Neuronal stem cell (in vitro differentiated cells): ENCODE measurements at regions not wholly inside any gene's neighbourhood (a gene's known extent, or its start where the extent isn't known, plus 50 kb on each side); places are given as distances from the start of the nearest gene placed in this dataset.

Experiments used
- DNase-seq: peaks from one replicate; pipeline ENCODE4 v3.0.0-alpha.2; 2013; ENCODE audit warnings: low spot score
- H2AFZ ChIP-seq: one replicate; pipeline ENCODE4 v1.6.1; 2013; ENCODE audit warnings: mild to moderate bottlenecking, low read length, inconsistent platforms
- H2AK5ac ChIP-seq: 2 replicates; pipeline ENCODE4 v1.6.1; 2013; ENCODE audit warnings: low read depth, mild to moderate bottlenecking, inconsistent platforms, low read length, moderate library complexity, mixed read lengths
- H2BK120ac ChIP-seq: 2 replicates; pipeline ENCODE4 v1.6.1; 2013; ENCODE audit warnings: low read depth, mild to moderate bottlenecking, inconsistent platforms, low read length, moderate library complexity, mixed read lengths
- H2BK12ac ChIP-seq: one replicate; pipeline ENCODE4 v1.6.1; 2013; ENCODE audit warnings: low read length, inconsistent platforms
- H2BK15ac ChIP-seq: 2 replicates; pipeline ENCODE4 v1.6.1; 2013; ENCODE audit warnings: mild to moderate bottlenecking, low read length, inconsistent platforms, mixed read lengths
- H2BK5ac ChIP-seq: one replicate; pipeline ENCODE4 v1.6.1; 2013; ENCODE audit warnings: inconsistent platforms, mild to moderate bottlenecking, low read length, moderate library complexity
- H3K14ac ChIP-seq: one replicate; pipeline ENCODE4 v1.6.1; 2013; ENCODE audit warnings: low read length, inconsistent platforms
- H3K18ac ChIP-seq: 2 replicates; pipeline ENCODE4 v1.6.1; 2013; ENCODE audit warnings: low read length, inconsistent platforms
- H3K23ac ChIP-seq: 2 replicates; pipeline ENCODE4 v1.6.1; 2013; ENCODE audit warnings: low read depth, mild to moderate bottlenecking, mixed read lengths, low read length, inconsistent platforms; ENCODE audit not compliant: poor library complexity
- H3K27ac ChIP-seq: replicated peaks from 3 replicates; pipeline ENCODE4 v1.5.1; 2013; ENCODE audit warnings: low read length, inconsistent platforms
- H3K27me3 ChIP-seq, 3 experiments: 2 replicates each; pipeline ENCODE4 v1.6.1; 2013; ENCODE audit warnings: low read length in 3 of 3, mild to moderate bottlenecking in 2 of 3, inconsistent platforms in 1 of 3, low read depth in 1 of 3, mixed read lengths in 1 of 3, moderate library complexity in 1 of 3; ENCODE audit not compliant: control insufficient read depth in 3 of 3, insufficient read depth in 3 of 3
- H3K36me3 ChIP-seq, 2 donors: replicated peaks in 1 of 2; 2 replicates each; pipeline ENCODE4 v1.6.1; 2013; ENCODE audit warnings: low read length in 2 of 2; ENCODE audit not compliant: control insufficient read depth in 2 of 2, insufficient read depth in 2 of 2
- H3K4ac ChIP-seq: 2 replicates; pipeline ENCODE4 v1.6.1; 2013; ENCODE audit warnings: inconsistent platforms, mild to moderate bottlenecking, low read length, moderate library complexity
- H3K4me1 ChIP-seq, 2 donors: 1 replicate in 1 of 2; 2 replicates in 1 of 2; pipeline ENCODE4 v1.6.1; 2013; ENCODE audit warnings: low read length in 2 of 2, low read depth in 1 of 2; ENCODE audit not compliant: control insufficient read depth in 2 of 2, insufficient read depth in 1 of 2
- H3K4me2 ChIP-seq: one replicate; pipeline ENCODE4 v1.6.1; 2013; ENCODE audit warnings: mild to moderate bottlenecking, low read length, inconsistent platforms; ENCODE audit not compliant: insufficient read depth, poor library complexity, severe bottlenecking
- H3K4me3 ChIP-seq, 2 donors: 2 replicates each; pipeline ENCODE4 v1.5.1; 2013; ENCODE audit warnings: low read length in 2 of 2, mild to moderate bottlenecking in 2 of 2, inconsistent platforms in 1 of 2, moderate library complexity in 1 of 2
- H3K79me1 ChIP-seq: one replicate; pipeline ENCODE4 v1.6.1; 2013; ENCODE audit warnings: low read depth, mild to moderate bottlenecking, inconsistent platforms, low read length, moderate library complexity
- H3K9ac ChIP-seq: one replicate; pipeline ENCODE4 v1.6.1; 2013; ENCODE audit warnings: mild to moderate bottlenecking, low read depth, low read length, inconsistent platforms; ENCODE audit not compliant: poor library complexity
- H3K9me3 ChIP-seq, 2 donors: replicated peaks in 1 of 2; 2 replicates each; pipeline versions ENCODE3 to v1.6.1; 2013; ENCODE audit warnings: low read length in 2 of 2, mild to moderate bottlenecking in 2 of 2, inconsistent platforms in 1 of 2, low read depth in 1 of 2, mixed read lengths in 1 of 2, moderate library complexity in 1 of 2; ENCODE audit not compliant: control insufficient read depth in 2 of 2, insufficient read depth in 1 of 2
- H4K8ac ChIP-seq: one replicate; pipeline ENCODE4 v1.6.1; 2013; ENCODE audit warnings: low read depth, mild to moderate bottlenecking, inconsistent platforms, low read length, moderate library complexity
- H4K91ac ChIP-seq: one replicate; pipeline ENCODE4 v1.6.1; 2013; ENCODE audit warnings: low read length, low read depth, mild to moderate bottlenecking, inconsistent platforms; ENCODE audit not compliant: poor library complexity
- WGBS, 2 donors: extraction: QIAGEN DNeasy Blood & Tissue Kit; methylation state at CpG; one replicate each; pipeline ENCODE4 v1.1.7; 2013; ENCODE audit warnings: missing lambda C conversion rate in 2 of 2, mixed read lengths in 1 of 2; ENCODE audit not compliant: insufficient read length in 2 of 2, insufficient replicate concordance in 1 of 2; ENCODE audit errors: extremely low coverage in 2 of 2; 5-methylcytosine and 5-hydroxymethylcytosine counted together

DNA sequence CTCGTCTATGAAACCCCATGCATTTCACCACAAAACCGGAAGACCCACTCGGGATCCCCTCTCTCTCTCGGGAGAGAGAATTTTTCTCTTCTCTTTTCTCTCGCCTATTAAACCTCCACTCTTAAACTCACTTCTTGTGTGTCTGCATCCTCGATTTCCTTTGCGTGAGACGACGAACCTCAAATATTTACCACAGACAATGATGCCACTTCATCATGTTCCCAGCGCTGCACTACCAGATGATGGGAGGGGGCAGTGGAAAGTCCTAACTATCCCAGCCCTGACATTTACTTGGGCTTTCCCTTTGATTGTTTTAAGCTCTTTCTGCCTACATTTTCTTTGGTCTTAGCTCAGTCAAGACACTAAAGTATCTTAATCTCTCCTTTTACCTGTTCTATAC is 906.7 kb downstream of the GRID1 start:
- no peak overlapping the region for H2AK5ac ChIP-seq
- no peak for DNase-seq
- no peak overlapping the region for H2BK5ac ChIP-seq
- no peaks in the 10 kb centered on the region for H3K79me1 ChIP-seq
- no peak overlapping the region for H2BK15ac ChIP-seq
- no peak overlapping the region for H3K23ac ChIP-seq
- no peak overlapping the region for H2BK120ac ChIP-seq
- H3K9ac ChIP-seq = no peak overlapping the region
- H2AFZ ChIP-seq = no peak overlapping the region
- H4K8ac ChIP-seq = no peak overlapping the region
- no peak overlapping the region for H2BK12ac ChIP-seq
- no peak overlapping the region for H4K91ac ChIP-seq
- H3K4me2 ChIP-seq = no peak overlapping the region
- no peak overlapping the region for H3K4me3 ChIP-seq
- no peaks in the 10 kb centered on the region for H3K4me1 ChIP-seq
- H3K14ac ChIP-seq = no peak overlapping the region
- no peaks in the 10 kb centered on the region for H3K36me3 ChIP-seq
- no peak overlapping the region for H3K27ac ChIP-seq
- no peaks in the 10 kb centered on the region for H3K9me3 ChIP-seq
- H3K4ac ChIP-seq = no peak overlapping the region
- no peak overlapping the region for H3K18ac ChIP-seq
- no peaks in the 10 kb centered on the region for H3K27me3 ChIP-seq
- WGBS, 2 donors = no CpG with 5 or more reads among the region's 10 CpGs

DNA sequence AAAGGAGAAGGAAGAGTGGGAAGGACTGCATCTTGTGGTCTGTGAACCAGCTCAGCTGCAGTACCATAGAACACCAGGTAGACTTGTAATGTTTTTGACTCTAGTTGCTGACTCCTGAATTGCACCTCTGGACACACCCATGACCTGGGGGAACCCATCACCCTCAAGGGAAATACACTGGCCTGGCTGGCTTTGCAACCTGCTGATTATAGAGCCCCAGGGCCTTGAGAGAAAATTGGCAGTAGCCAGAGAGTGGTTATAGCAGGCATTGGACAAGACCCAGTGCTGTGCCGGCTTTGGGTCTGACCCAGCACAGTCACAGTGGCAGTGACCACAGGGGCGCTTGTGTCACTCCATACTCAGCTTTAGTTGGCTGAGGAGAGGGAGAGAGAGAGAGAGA is 902.3 kb downstream of the GRID1 start:
- no peak overlapping the region for H2AFZ ChIP-seq
- H3K4me2 ChIP-seq = no peak overlapping the region
- no peak overlapping the region for H2BK5ac ChIP-seq
- no peaks in the 10 kb centered on the region for H3K4me1 ChIP-seq
- no peak for DNase-seq
- H2BK120ac ChIP-seq = no peak overlapping the region
- H4K8ac ChIP-seq = no peak overlapping the region
- no peak overlapping the region for H3K27ac ChIP-seq
- H3K18ac ChIP-seq = no peak overlapping the region
- H2BK15ac ChIP-seq = no peak overlapping the region
- no peak overlapping the region for H3K4me3 ChIP-seq
- H3K9me3 ChIP-seq = no peaks in the 10 kb centered on the region
- H3K36me3 ChIP-seq = no peaks in the 10 kb centered on the region
- H2AK5ac ChIP-seq = no peak overlapping the region
- H3K23ac ChIP-seq = no peak overlapping the region
- no peak overlapping the region for H3K4ac ChIP-seq
- no peak overlapping the region for H4K91ac ChIP-seq
- H3K14ac ChIP-seq = no peak overlapping the region
- no CpG with 5 or more reads among the region's 2 CpGs for WGBS, 2 donors
- H3K27me3 ChIP-seq = no peaks in the 10 kb centered on the region
- no peak overlapping the region for H3K9ac ChIP-seq
- H2BK12ac ChIP-seq = no peak overlapping the region
- no peaks in the 10 kb centered on the region for H3K79me1 ChIP-seq

- no CpG with 5 or more reads among the region's 1 CpG for WGBS, 2 donors
- Histone ChIP-seq H3K9ac (no peak overlapping the region), H4K8ac (no peak overlapping the region), H2AK5ac (no peak overlapping the region), H2BK12ac (no peak overlapping the region), H3K4me1 (peaks cover 0 to 2% of the 10 kb centered on the region in 2 donors), H2BK120ac (no peak overlapping the region), H2BK5ac (no peak overlapping the region), H3K18ac (no peak overlapping the region), H3K79me1 (no peaks in the 10 kb centered on the region), H2BK15ac (no peak overlapping the region), H3K4me2 (no peak overlapping the region), H3K36me3 (no peaks in the 10 kb centered on the region), H3K9me3 (no peaks in the 10 kb centered on the region), H3K14ac (no peak overlapping the region), H3K23ac (no peak overlapping the region), H4K91ac (no peak overlapping the region), H3K4me3 (no peak overlapping the region), H2AFZ (no peak overlapping the region), H3K4ac (no peak overlapping the region), H3K27me3 (no peaks in the 10 kb centered on the region), H3K27ac (no peak overlapping the region)
- no peak for DNase-seq
Observed at GRCh38 chr10:85477979-85478378, 888.6 kb downstream of the GRID1 start.

GRCh38 chr10:85490431-85490830 is 876.2 kb downstream of the GRID1 start:
- H3K14ac ChIP-seq = no peak overlapping the region
- no peaks in the 10 kb centered on the region for H3K27me3 ChIP-seq
- no peak overlapping the region for H4K8ac ChIP-seq
- no peak overlapping the region for H3K4ac ChIP-seq
- H3K4me1 ChIP-seq = peaks cover 0 to 4% of the 10 kb centered on the region in 2 donors
- no peaks in the 10 kb centered on the region for H3K79me1 ChIP-seq
- no peak overlapping the region for H2BK5ac ChIP-seq
- H3K9ac ChIP-seq = no peak overlapping the region
- no peak overlapping the region for H2BK15ac ChIP-seq
- H4K91ac ChIP-seq = no peak overlapping the region
- H2AFZ ChIP-seq = no peak overlapping the region
- no peak overlapping the region for H3K18ac ChIP-seq
- no peak overlapping the region for H3K4me2 ChIP-seq
- H3K27ac ChIP-seq = no peak overlapping the region
- no peak overlapping the region for H3K23ac ChIP-seq
- no peak overlapping the region for H2BK120ac ChIP-seq
- H3K9me3 ChIP-seq = no peaks in the 10 kb centered on the region
- no peaks in the 10 kb centered on the region for H3K36me3 ChIP-seq
- no peak for DNase-seq
- H3K4me3 ChIP-seq = no peak overlapping the region
- no peak overlapping the region for H2BK12ac ChIP-seq
- no peak overlapping the region for H2AK5ac ChIP-seq
